CD14-positive monocyte (primary cell): ENCODE measurements at regions not wholly inside any gene's neighbourhood (a gene's known extent, or its start where the extent isn't known, plus 50 kb on each side); places are given as distances from the start of the nearest gene placed in this dataset.

Experiments
- DNase-seq, 3 donors: peaks; one replicate each; pipeline ENCODE4 v3.0.0-alpha.2; 2011 to 2022
- H2AFZ ChIP-seq: 2 replicates; pipeline ENCODE4 v1.6.0; 2012; ENCODE audit warnings: mild to moderate bottlenecking, low read depth, low read length, inconsistent platforms; ENCODE audit not compliant: insufficient read depth, poor library complexity, severe bottlenecking
- H3K27ac ChIP-seq, 2 donors: 1 replicate in 1 of 2; 2 replicates in 1 of 2; pipeline ENCODE4 v1.5.1; 2012 to 2013; ENCODE audit warnings: low read length in 2 of 2, control low read depth in 1 of 2, inconsistent platforms in 1 of 2, low read depth in 1 of 2, mild to moderate bottlenecking in 1 of 2
- H3K27me3 ChIP-seq, 2 donors: one replicate each; pipeline versions ENCODE4 v1.6.0 to v1.6.1; 2011 to 2013; ENCODE audit warnings: low read length in 2 of 2; ENCODE audit not compliant: control insufficient read depth in 2 of 2, insufficient read depth in 2 of 2
- H3K36me3 ChIP-seq, 2 donors: replicated peaks in 1 of 2; 1 replicate in 1 of 2; 2 replicates in 1 of 2; pipeline versions ENCODE4 v1.5.1 to v1.6.1; 2012 to 2013; ENCODE audit warnings: low read length in 2 of 2, control low read depth in 1 of 2, inconsistent platforms in 1 of 2, mild to moderate bottlenecking in 1 of 2; ENCODE audit not compliant: insufficient read depth in 2 of 2, control insufficient read depth in 1 of 2
- H3K4me1 ChIP-seq, 2 donors: 1 replicate in 1 of 2; 2 replicates in 1 of 2; pipeline versions ENCODE4 v1.5.1 to v1.6.1; 2012 to 2013; ENCODE audit warnings: low read length in 2 of 2, control low read depth in 1 of 2, inconsistent platforms in 1 of 2, mild to moderate bottlenecking in 1 of 2, moderate library complexity in 1 of 2; ENCODE audit not compliant: insufficient read depth in 2 of 2, control insufficient read depth in 1 of 2
- H3K4me2 ChIP-seq: replicated peaks from 2 replicates; pipeline ENCODE3; 2012; ENCODE audit warnings: low read length, moderate library complexity, mild to moderate bottlenecking; ENCODE audit not compliant: poor library complexity, severe bottlenecking; ENCODE audit errors: extremely low read depth
- H3K4me3 ChIP-seq, 3 experiments: fragments of 200-600 bp in 1 of 3; sonication (generic) in 1 of 3; replicated peaks in 1 of 3; 1 replicate in 2 of 3; 2 replicates in 1 of 3; pipeline ENCODE4 v1.5.1; 2011 to 2013; ENCODE audit warnings: low read length in 3 of 3, mild to moderate bottlenecking in 3 of 3, control low read depth in 2 of 3, low read depth in 2 of 3, inconsistent platforms in 1 of 3, moderate library complexity in 1 of 3
- H3K79me2 ChIP-seq: 2 replicates; pipeline ENCODE4 v1.6.0; 2012; ENCODE audit warnings: mild to moderate bottlenecking, control low read depth, inconsistent platforms, low read length, moderate library complexity; ENCODE audit not compliant: insufficient read depth
- H3K9ac ChIP-seq: 2 replicates; pipeline ENCODE4 v1.6.0; 2017; ENCODE audit warnings: low read length, mild to moderate bottlenecking; ENCODE audit not compliant: insufficient read depth, poor library complexity, severe bottlenecking
- H3K9me3 ChIP-seq, 2 donors: replicated peaks in 1 of 2; 1 replicate in 1 of 2; 2 replicates in 1 of 2; pipeline versions ENCODE4 v1.5.1 to v1.6.1; 2012 to 2013; ENCODE audit warnings: low read length in 2 of 2, control low read depth in 1 of 2; ENCODE audit not compliant: control insufficient read depth in 1 of 2, insufficient read depth in 1 of 2
- H4K20me1 ChIP-seq: 2 replicates; pipeline ENCODE4 v1.6.0; 2012; ENCODE audit warnings: mild to moderate bottlenecking, low read length, control low read depth, moderate library complexity; ENCODE audit not compliant: insufficient read depth
- H3K27ac Mint-ChIP-seq, 7 donors: one replicate each; pipeline ENCODE4 v1.8.0; 2020; ENCODE audit warnings: mild to moderate bottlenecking in 7 of 7, mixed read lengths in 7 of 7, moderate library complexity in 6 of 7, inconsistent platforms in 2 of 7
- H3K27me3 Mint-ChIP-seq, 3 donors: one replicate each; pipeline ENCODE4 v1.8.0; 2021 to 2022; ENCODE audit warnings: low read depth in 3 of 3, mild to moderate bottlenecking in 3 of 3, mixed read lengths in 3 of 3, moderate library complexity in 3 of 3, inconsistent platforms in 1 of 3
- H3K36me3 Mint-ChIP-seq, 2 donors: one replicate each; pipeline ENCODE4 v1.8.0; 2020; ENCODE audit warnings: mixed read lengths in 2 of 2, inconsistent platforms in 1 of 2, mild to moderate bottlenecking in 1 of 2
- H3K4me1 Mint-ChIP-seq: one replicate; pipeline ENCODE4 v1.8.0; 2020; ENCODE audit warnings: mild to moderate bottlenecking, mixed read lengths
- H3K4me3 Mint-ChIP-seq, 2 donors: one replicate each; pipeline ENCODE4 v1.8.0; 2020; ENCODE audit warnings: mild to moderate bottlenecking in 2 of 2, mixed read lengths in 2 of 2, moderate library complexity in 1 of 2
- H3K9me3 Mint-ChIP-seq, 7 donors: one replicate each; pipeline ENCODE4 v1.8.0; 2020 to 2022; ENCODE audit warnings: mixed read lengths in 7 of 7, mild to moderate bottlenecking in 6 of 7, moderate library complexity in 6 of 7, inconsistent platforms in 2 of 7
- CTCF ChIP-seq: fragments of 200-600 bp; IDR thresholded peaks from one replicate; pipeline ENCODE4 v1.8.0; 2022; ENCODE audit warnings: antibody characterized with exemption, mild to moderate bottlenecking
- WGBS: methylation state at CpG from one replicate; pipeline ENCODE4 v1.1.5; 2013; ENCODE audit warnings: missing lambda C conversion rate; ENCODE audit not compliant: insufficient coverage; 5-methylcytosine and 5-hydroxymethylcytosine counted together
- intact Hi-C, 2 donors: fragments of 100-400 bp; cut with micrococcal nuclease; formaldehyde crosslinking; loops; one replicate each; pipeline versions ENCODE4 v1.15.0 to v1.15.1; 2023

GRCh38 chr7:119900996-119901672, 371.8 kb upstream of the KCND2 start:
- no peak for DNase-seq
- Histone ChIP-seq H3K27me3 (no peaks in the 10 kb centered on the region), H3K9me3 (peaks cover 0 to 5% of the 10 kb centered on the region in 2 donors), H2AFZ (no peak overlapping the region), H3K4me1 (no peaks in the 10 kb centered on the region), H3K4me2 (no peak overlapping the region), H3K36me3 (no peaks in the 10 kb centered on the region), H3K4me3 (no peak overlapping the region), H3K27ac (no peak overlapping the region), H3K9ac (no peak overlapping the region), H4K20me1 (no peaks in the 10 kb centered on the region), H3K79me2 (no peaks in the 10 kb centered on the region)
- TF ChIP-seq CTCF: no peak
- no peaks in the 10 kb centered on the region for H3K4me1 Mint-ChIP-seq
- intact Hi-C loops: no loop called here
- peaks cover 0 to 3% (median 0%) of the 10 kb centered on the region in 7 donors for H3K9me3 Mint-ChIP-seq
- WGBS: 91% methylated on average over 3 of the region's 5 CpGs
- H3K27me3 Mint-ChIP-seq: no peaks in the 10 kb centered on the region
- no peak overlapping the region for H3K27ac Mint-ChIP-seq
- H3K4me3 Mint-ChIP-seq: no peak overlapping the region
- no peaks in the 10 kb centered on the region for H3K36me3 Mint-ChIP-seq

- Histone ChIP-seq H3K27me3 (no peaks in the 10 kb centered on the region), H3K79me2 (no peaks in the 10 kb centered on the region), H2AFZ (no peak overlapping the region), H3K4me2 (no peak overlapping the region), H3K36me3 (no peaks in the 10 kb centered on the region), H3K4me1 (no peaks in the 10 kb centered on the region), H4K20me1 (no peaks in the 10 kb centered on the region), H3K27ac (no peak overlapping the region), H3K4me3 (no peak overlapping the region), H3K9ac (no peak overlapping the region), H3K9me3 (peaks cover 6 to 11% of the 10 kb centered on the region in 2 donors)
- no peak for DNase-seq
- no CpG with 5 or more reads among the region's 2 CpGs for WGBS
- peaks cover 0 to 14% (median 2%) of the 10 kb centered on the region in 7 donors for H3K9me3 Mint-ChIP-seq
- H3K4me3 Mint-ChIP-seq: no peak overlapping the region
- no peaks in the 10 kb centered on the region for H3K4me1 Mint-ChIP-seq
- H3K36me3 Mint-ChIP-seq: no peaks in the 10 kb centered on the region
- intact Hi-C loops: no loop called here
- no peak for TF ChIP-seq CTCF
- H3K27me3 Mint-ChIP-seq: peaks cover 0 to 4% (median 0%) of the 10 kb centered on the region in 3 donors
- no peak overlapping the region for H3K27ac Mint-ChIP-seq
Measured at GRCh38 chr7:119903085-119903484, 369.9 kb upstream of the KCND2 start.
